Right atrium auricular region (tissue), 2 donors: ENCODE measurements at regions not wholly inside any gene's neighbourhood (a gene's known extent, or its start where the extent isn't known, plus 50 kb on each side); places are given as distances from the start of the nearest gene placed in this dataset.

Experiments used
- DNase-seq: peaks from one replicate; pipeline ENCODE4 v3.0.0-alpha.2; 2019; ENCODE audit warnings: low spot score
- H3K27ac ChIP-seq, 2 donors: fragments of 200-600 bp; sonication (generic); 1 replicate in 1 of 2; 2 replicates in 1 of 2; pipeline ENCODE4 v1.5.1; 2016 to 2019
- H3K27me3 ChIP-seq, 2 donors: fragments of 200-600 bp; sonication (generic); one replicate each; pipeline versions ENCODE4 v1.5.1 to v1.6.0; 2017 to 2019
- H3K36me3 ChIP-seq: fragments of 200-600 bp; sonication (generic); one replicate; pipeline ENCODE4 v1.5.1; 2016
- H3K4me1 ChIP-seq, 2 donors: fragments of 200-600 bp; sonication (generic); one replicate each; pipeline versions ENCODE4 v1.5.1 to v1.6.0; 2017 to 2019
- H3K4me3 ChIP-seq, 2 donors: fragments of 200-600 bp; sonication (generic); 1 replicate in 1 of 2; 2 replicates in 1 of 2; pipeline ENCODE4 v1.5.1; 2017 to 2019; ENCODE audit warnings: mild to moderate bottlenecking in 1 of 2, moderate library complexity in 1 of 2
- H3K9me3 ChIP-seq, 2 donors: fragments of 200-600 bp; sonication (generic); one replicate each; pipeline ENCODE4 v1.5.1; 2019
- TF ChIP-seq, protein P1 (sequence below), 2 donors: fragments of 200-600 bp; sonication (generic); IDR thresholded peaks; one replicate each; pipeline ENCODE4 v1.5.1; 2019; ENCODE audit warnings: antibody characterized with exemption in 2 of 2

- no peak overlapping the region for H3K4me3 ChIP-seq
- no peak overlapping the region for H3K27ac ChIP-seq
- TF ChIP-seq, protein P1, sequence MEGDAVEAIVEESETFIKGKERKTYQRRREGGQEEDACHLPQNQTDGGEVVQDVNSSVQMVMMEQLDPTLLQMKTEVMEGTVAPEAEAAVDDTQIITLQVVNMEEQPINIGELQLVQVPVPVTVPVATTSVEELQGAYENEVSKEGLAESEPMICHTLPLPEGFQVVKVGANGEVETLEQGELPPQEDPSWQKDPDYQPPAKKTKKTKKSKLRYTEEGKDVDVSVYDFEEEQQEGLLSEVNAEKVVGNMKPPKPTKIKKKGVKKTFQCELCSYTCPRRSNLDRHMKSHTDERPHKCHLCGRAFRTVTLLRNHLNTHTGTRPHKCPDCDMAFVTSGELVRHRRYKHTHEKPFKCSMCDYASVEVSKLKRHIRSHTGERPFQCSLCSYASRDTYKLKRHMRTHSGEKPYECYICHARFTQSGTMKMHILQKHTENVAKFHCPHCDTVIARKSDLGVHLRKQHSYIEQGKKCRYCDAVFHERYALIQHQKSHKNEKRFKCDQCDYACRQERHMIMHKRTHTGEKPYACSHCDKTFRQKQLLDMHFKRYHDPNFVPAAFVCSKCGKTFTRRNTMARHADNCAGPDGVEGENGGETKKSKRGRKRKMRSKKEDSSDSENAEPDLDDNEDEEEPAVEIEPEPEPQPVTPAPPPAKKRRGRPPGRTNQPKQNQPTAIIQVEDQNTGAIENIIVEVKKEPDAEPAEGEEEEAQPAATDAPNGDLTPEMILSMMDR (IDR thresholded peaks at IDR 0.05), result no peak
- no peak for DNase-seq
- no peaks in the 10 kb centered on the region for H3K4me1 ChIP-seq
- no peaks in the 10 kb centered on the region for H3K27me3 ChIP-seq
- H3K9me3 ChIP-seq, result no peaks in the 10 kb centered on the region
- no peaks in the 10 kb centered on the region for H3K36me3 ChIP-seq
These were observed 68.1 kb downstream of the TEKT4 start for GRCh38 chr2:94939349-94939748.

DNA sequence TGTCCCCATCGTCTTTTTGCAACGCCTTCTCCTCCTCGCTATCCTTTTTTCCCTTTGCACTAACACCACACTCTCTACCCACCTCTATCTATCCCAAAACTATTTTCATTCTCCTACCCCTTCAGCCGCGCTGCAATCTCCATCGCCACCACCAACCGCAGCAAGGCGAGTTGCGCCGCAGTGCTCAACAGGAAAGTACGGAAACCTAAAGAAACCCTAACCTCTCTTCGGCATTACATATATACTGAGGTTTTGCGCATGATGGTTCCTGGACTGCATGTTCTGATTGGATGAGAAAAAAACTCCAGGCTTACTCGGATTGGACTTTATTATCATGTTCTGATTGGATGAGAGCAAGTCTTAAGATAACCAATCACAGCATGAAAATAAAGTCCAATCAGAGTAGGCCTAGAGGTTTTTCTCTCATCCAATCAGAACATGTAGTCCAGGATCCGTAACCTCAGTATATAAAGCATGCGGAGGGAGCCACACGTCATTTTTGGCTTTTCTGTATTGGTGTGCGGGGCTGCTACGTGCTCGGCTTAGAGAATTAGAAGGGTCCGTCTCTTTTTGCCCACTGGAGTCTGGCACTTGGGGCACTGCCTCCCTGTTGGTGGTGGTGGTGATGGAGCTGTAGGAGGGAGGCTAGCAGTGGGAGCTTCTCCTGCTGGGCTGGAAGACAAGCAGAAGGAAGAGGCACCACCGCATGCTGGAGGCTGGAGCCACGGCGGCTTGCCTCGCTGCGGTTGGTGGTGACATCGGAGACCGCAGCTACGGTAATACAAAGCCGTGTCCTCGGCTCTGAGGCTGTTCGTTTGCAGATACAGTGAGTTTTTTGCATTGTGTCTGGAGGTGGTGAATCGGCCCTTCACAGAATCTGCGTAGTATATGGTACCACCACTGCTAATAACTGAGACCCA, 76.1 kb downstream of the TEKT4 start:
- H3K9me3 ChIP-seq, result no peaks in the 10 kb centered on the region
- H3K4me1 ChIP-seq, result no peaks in the 10 kb centered on the region
- no peak overlapping the region for H3K27ac ChIP-seq
- H3K27me3 ChIP-seq, result no peaks in the 10 kb centered on the region
- H3K36me3 ChIP-seq, result no peaks in the 10 kb centered on the region
- TF ChIP-seq, protein P1 (IDR thresholded peaks at IDR 0.05), result no peak
- no peak for DNase-seq
- no peak overlapping the region for H3K4me3 ChIP-seq

- TF ChIP-seq, protein P1 (IDR thresholded peaks at IDR 0.05), result no peak
- H3K27ac ChIP-seq, result no peak overlapping the region
- DNase-seq, result no peak
- no peak overlapping the region for H3K4me3 ChIP-seq
- peaks cover 0 to 7% of the 10 kb centered on the region in 2 donors for H3K27me3 ChIP-seq
- H3K9me3 ChIP-seq, result no peaks in the 10 kb centered on the region
- no peaks in the 10 kb centered on the region for H3K4me1 ChIP-seq
- H3K36me3 ChIP-seq, result no peaks in the 10 kb centered on the region
These were observed 69.8 kb upstream of the MAL start for GRCh38 chr2:94955702-94956101.

- H3K9me3 ChIP-seq, result no peaks in the 10 kb centered on the region
- H3K4me1 ChIP-seq, result no peaks in the 10 kb centered on the region
- TF ChIP-seq, protein P1 (IDR thresholded peaks at IDR 0.05), result peak; percentile 76 to 83
- peaks cover 0 to 7% of the 10 kb centered on the region in 2 donors for H3K27me3 ChIP-seq
- H3K4me3 ChIP-seq, result no peak overlapping the region
- H3K27ac ChIP-seq, result no peak overlapping the region
- H3K36me3 ChIP-seq, result no peaks in the 10 kb centered on the region
- DNase-seq, result no peak
These were observed 68.6 kb upstream of the MAL start for GRCh38 chr2:94956797-94957391.

DNA sequence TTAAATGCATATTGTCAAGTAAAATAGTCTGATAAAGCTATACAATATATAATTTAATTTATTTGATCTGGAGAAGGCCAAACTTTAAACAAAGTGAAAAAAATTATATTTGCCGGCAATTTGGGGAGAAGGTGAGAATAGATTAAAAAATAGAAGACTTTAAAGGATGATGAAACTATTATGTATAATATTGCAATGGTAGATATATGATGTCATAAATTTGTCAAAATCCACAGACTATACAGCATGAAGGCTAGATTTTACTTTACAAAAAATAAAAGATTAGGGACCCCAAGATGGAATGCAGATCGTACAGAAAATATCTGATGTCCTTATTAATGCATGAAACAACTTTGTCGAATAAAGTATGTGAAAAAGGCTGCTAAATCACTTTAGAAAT, 67.3 kb upstream of the MAL start:
- no peaks in the 10 kb centered on the region for H3K9me3 ChIP-seq
- H3K36me3 ChIP-seq, result no peaks in the 10 kb centered on the region
- no peak for DNase-seq
- TF ChIP-seq, protein P1 (IDR thresholded peaks at IDR 0.05), result no peak
- H3K27me3 ChIP-seq, result peaks cover 0 to 7% of the 10 kb centered on the region in 2 donors
- no peak overlapping the region for H3K4me3 ChIP-seq
- no peak overlapping the region for H3K27ac ChIP-seq
- H3K4me1 ChIP-seq, result no peaks in the 10 kb centered on the region
